GM18907 (cell line): ENCODE measurements at regions not wholly inside any gene's neighbourhood (a gene's known extent, or its start where the extent isn't known, plus 50 kb on each side); places are given as distances from the start of the nearest gene placed in this dataset.

Experiments used
- ATAC-seq: cut with Tn5 transposase; IDR thresholded peaks from one replicate; pipeline ENCODE4 v1.9.1; 2021; ENCODE audit warnings: mild to moderate bottlenecking, moderate library complexity; ENCODE audit not compliant: unreplicated experiment

DNA sequence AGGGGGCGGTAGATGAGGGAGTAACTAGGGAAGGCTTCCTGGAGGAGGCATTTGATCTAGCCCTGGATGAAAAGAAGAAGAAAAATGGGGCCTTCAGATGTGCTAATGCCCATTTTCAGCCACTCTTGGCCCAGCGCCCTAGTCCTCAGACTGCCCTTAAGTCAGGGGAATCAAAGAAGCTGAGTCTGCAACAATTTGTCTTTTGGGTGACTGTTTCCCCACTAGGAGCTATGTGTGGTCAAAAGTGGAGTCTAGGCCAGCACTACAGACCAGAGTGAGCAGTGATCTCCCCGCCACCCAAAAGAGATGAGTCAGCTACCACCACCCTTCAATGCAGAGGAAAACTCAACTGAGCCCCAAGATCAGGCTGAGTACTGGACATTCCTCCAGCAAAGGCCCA is 542.1 kb downstream of the BNC2 start:
- no peak for ATAC-seq

GRCh38 chr9:16329671-16330113 is 540.8 kb downstream of the BNC2 start:
- ATAC-seq = no peak

GRCh38 chr9:16331031-16331430 is 539.4 kb downstream of the BNC2 start:
- no peak for ATAC-seq

GRCh38 chr9:16331527-16331926 is 538.9 kb downstream of the BNC2 start:
- ATAC-seq = no peak

DNA sequence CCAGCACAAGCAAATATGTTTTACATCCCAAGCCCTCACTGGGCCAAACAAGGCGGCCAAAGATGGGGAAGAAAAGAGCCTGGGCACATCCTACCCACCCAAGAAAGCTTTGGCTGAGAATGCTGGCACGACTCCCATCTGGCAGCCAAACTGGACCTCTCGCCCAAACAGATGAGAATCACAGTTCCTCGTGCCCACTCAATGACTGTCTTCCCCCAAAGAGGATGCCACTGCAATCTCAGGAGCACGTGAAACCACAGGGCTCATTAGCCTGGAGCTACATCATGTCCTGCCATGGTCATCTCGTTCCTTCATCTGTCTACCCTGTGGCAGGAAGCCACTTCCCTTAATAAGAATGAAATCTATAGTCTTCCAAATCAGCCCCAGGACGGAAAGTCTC is 536.8 kb downstream of the BNC2 start:
- no peak for ATAC-seq

GRCh38 chr9:16335788-16336580 is 534.5 kb downstream of the BNC2 start:
- no peak for ATAC-seq

DNA sequence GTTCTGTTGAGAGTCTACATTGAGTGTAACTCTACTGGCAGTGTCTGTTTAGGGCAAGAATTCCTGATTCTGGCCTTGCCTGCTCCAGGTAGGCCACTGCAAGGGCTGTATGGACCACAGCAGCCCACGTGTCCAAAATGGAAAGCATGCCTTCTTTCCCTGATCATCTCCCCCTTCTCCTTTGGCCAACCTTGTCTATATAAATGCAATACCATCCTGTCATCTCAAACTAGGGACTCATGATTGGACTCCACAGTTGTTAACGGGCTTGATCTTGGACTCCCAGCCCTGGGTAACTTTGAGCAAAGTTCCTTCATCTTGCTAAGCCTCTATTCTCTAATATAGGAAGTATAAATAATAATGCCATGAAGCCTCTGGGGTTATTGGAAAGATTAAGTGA is 533.6 kb downstream of the BNC2 start:
- no peak for ATAC-seq

GRCh38 chr9:16337322-16338029 is 533.0 kb downstream of the BNC2 start:
- ATAC-seq = no peak

- ATAC-seq = no peak
Observed at GRCh38 chr9:16341177-16341576, 529.3 kb downstream of the BNC2 start.

- no peak for ATAC-seq
Observed at GRCh38 chr9:16342246-16343020, 528.0 kb downstream of the BNC2 start.

- no peak for ATAC-seq
Observed at GRCh38 chr9:16343249-16344237, 526.9 kb downstream of the BNC2 start.

GRCh38 chr9:16344343-16344742 is 526.1 kb downstream of the BNC2 start:
- ATAC-seq = no peak

GRCh38 chr9:16345902-16346301 is 524.6 kb downstream of the BNC2 start:
- no peak for ATAC-seq

DNA sequence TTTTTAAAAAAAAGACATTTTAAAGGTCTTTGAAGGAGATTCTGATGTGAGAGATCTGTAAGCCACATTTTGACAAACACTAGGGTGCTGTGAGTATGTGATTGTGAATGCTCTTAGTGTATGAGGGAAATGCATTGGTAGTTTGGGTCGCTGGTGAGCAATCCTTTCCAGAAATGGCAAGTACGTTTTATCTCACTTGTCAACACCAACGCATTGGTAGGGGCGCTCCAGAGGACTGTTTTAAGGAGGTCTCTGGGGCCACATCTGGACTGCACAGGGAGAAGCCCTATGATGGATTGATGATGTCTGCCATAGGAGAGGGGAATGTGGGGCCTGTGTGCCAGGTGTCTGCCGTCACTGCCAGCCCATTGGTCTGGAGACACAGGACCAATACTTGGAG is 522.6 kb downstream of the BNC2 start:
- no peak for ATAC-seq

- no peak for ATAC-seq
Observed at GRCh38 chr9:16348531-16348930, 521.9 kb downstream of the BNC2 start.

GRCh38 chr9:16352251-16352650 is 518.2 kb downstream of the BNC2 start:
- no peak for ATAC-seq

- ATAC-seq = no peak
Observed at GRCh38 chr9:16352791-16353401, 517.6 kb downstream of the BNC2 start.

GRCh38 chr9:16356196-16356765 is 514.2 kb downstream of the BNC2 start:
- no peak for ATAC-seq

DNA sequence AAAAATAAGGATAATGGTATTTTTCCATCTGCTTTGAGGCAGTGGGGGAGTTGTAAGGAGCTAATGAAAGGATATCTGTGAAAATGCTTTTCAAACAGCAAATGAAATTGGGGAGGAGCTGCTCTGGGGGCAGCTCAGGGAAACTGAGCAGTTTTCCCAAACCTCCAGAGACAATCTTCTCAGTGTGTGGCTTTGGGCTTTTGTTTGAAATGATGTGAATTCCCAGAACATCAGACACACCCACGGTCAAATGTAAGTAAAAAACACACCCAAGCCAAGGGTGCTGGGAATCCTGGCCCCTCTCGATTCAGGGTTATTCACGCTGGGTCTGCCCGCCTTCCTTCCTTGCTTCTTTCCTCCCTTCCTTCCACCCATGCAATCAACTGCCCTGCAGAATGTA is 512.6 kb downstream of the BNC2 start:
- no peak for ATAC-seq

DNA sequence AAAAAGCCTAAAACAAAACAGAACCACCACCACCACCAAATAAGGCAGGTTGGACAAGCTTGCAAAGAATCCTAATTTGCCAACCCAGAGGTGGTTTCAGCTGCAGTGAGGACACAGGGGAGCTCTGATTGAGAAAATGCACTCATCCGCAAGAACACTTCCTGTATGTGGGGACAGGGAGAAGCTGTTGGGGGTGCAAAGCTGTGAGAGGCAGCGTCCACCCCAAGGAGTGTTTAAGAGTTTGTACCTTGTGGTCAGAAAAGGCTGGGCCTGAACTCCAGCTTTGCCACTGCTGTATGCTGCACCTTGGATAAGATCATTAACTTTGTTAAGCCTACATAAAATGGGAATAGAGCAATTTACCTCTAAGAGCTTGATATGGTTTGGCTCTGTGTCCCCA is 511.7 kb downstream of the BNC2 start:
- no peak for ATAC-seq
